ENCODE measurements at regions not wholly inside any gene's neighbourhood (a gene's known extent, or its start where the extent isn't known, plus 50 kb on each side); places are given as distances from the start of the nearest gene placed in this dataset.

- no peak for DNase-seq
- intact Hi-C loops (cut with micrococcal nuclease): no loop called here
- no peaks in the 10 kb centered on the region for H3K9me3 ChIP-seq (replicated peaks)
- no peak overlapping the region for H3K4me3 ChIP-seq
- no peak for TF ChIP-seq CTCF (IDR thresholded peaks at IDR 0.05; ENCODE audit: borderline replicate concordance)
- H3K4me1 ChIP-seq: no peaks in the 10 kb centered on the region
- H3K27me3 ChIP-seq (ENCODE audit: low read depth): peaks cover 62% of the 10 kb centered on the region
- no peak overlapping the region for H3K27ac ChIP-seq (replicated peaks)
- H3K36me3 ChIP-seq: no peaks in the 10 kb centered on the region
Measured at GRCh38 chr18:24561369-24561965, 101.0 kb downstream of the HRH4 start.

- no peak for DNase-seq
- Histone ChIP-seq H3K27ac (replicated peaks) (no peak overlapping the region), H3K36me3 (no peaks in the 10 kb centered on the region), H3K9me3 (replicated peaks) (no peaks in the 10 kb centered on the region), H3K27me3 (ENCODE audit: low read depth) (peaks cover 17% of the 10 kb centered on the region), H3K4me3 (no peak overlapping the region), H3K4me1 (no peaks in the 10 kb centered on the region)
- intact Hi-C loops (cut with micrococcal nuclease): no loop called here
- TF ChIP-seq CTCF (IDR thresholded peaks at IDR 0.05; ENCODE audit: borderline replicate concordance): no peak
Measured at GRCh38 chr18:24567199-24567598, 106.8 kb downstream of the HRH4 start.

GRCh38 chr18:24570716-24571115 is 110.3 kb downstream of the HRH4 start:
- H3K27ac ChIP-seq (replicated peaks): no peak overlapping the region
- intact Hi-C loops (cut with micrococcal nuclease): no loop called here
- no peak overlapping the region for H3K4me3 ChIP-seq
- no peaks in the 10 kb centered on the region for H3K4me1 ChIP-seq
- H3K27me3 ChIP-seq (ENCODE audit: low read depth): no peaks in the 10 kb centered on the region
- no peak for DNase-seq
- H3K9me3 ChIP-seq (replicated peaks): peaks cover 21% of the 10 kb centered on the region
- H3K36me3 ChIP-seq: no peaks in the 10 kb centered on the region
- no peak for TF ChIP-seq CTCF (IDR thresholded peaks at IDR 0.05; ENCODE audit: borderline replicate concordance)

GRCh38 chr18:24582771-24583170 is 122.3 kb downstream of the HRH4 start:
- Histone ChIP-seq H3K27ac (replicated peaks) (no peak overlapping the region), H3K4me1 (no peaks in the 10 kb centered on the region), H3K36me3 (no peaks in the 10 kb centered on the region), H3K27me3 (ENCODE audit: low read depth) (peaks cover 67% of the 10 kb centered on the region), H3K9me3 (replicated peaks) (no peaks in the 10 kb centered on the region), H3K4me3 (no peak overlapping the region)
- no peak for TF ChIP-seq CTCF (IDR thresholded peaks at IDR 0.05; ENCODE audit: borderline replicate concordance)
- intact Hi-C loops (cut with micrococcal nuclease): no loop called here
- no peak for DNase-seq

- no peak overlapping the region for H3K4me3 ChIP-seq
- TF ChIP-seq CTCF (IDR thresholded peaks at IDR 0.05; ENCODE audit: borderline replicate concordance): no peak
- no peak for DNase-seq
- no peaks in the 10 kb centered on the region for H3K4me1 ChIP-seq
- intact Hi-C loops (cut with micrococcal nuclease): no loop called here
- peaks cover 69% of the 10 kb centered on the region for H3K27me3 ChIP-seq (ENCODE audit: low read depth)
- no peaks in the 10 kb centered on the region for H3K36me3 ChIP-seq
- H3K27ac ChIP-seq (replicated peaks): no peak overlapping the region
- no peaks in the 10 kb centered on the region for H3K9me3 ChIP-seq (replicated peaks)
Measured at GRCh38 chr18:24584205-24584604, 123.8 kb downstream of the HRH4 start.

Data from left ventricle myocardium inferior (tissue), 1 donor.